Aorta (tissue), 5 donors: ENCODE measurements at regions not wholly inside any gene's neighbourhood (a gene's known extent, or its start where the extent isn't known, plus 50 kb on each side); places are given as distances from the start of the nearest gene placed in this dataset.

ENCODE experiments used
- ATAC-seq: fragments of 200-7000 bp; cut with Tn5 transposase; one replicate; pipeline ENCODE4 v1.9.1; 2022; ENCODE audit warnings: moderate library complexity; ENCODE audit not compliant: low FRiP score
- DNase-seq, 2 donors: peaks; one replicate each; pipeline ENCODE4 v3.0.0-alpha.2; 2020
- H3K27ac ChIP-seq, 2 donors: one replicate each; pipeline ENCODE4 v1.5.1; 2013; ENCODE audit warnings: low read length in 2 of 2, mild to moderate bottlenecking in 2 of 2, moderate library complexity in 2 of 2, control low read depth in 1 of 2, inconsistent platforms in 1 of 2, low read depth in 1 of 2
- H3K27me3 ChIP-seq, 2 donors: one replicate each; pipeline ENCODE4 v1.6.1; 2013; ENCODE audit warnings: control low read depth in 1 of 2, low read length in 1 of 2, mild to moderate bottlenecking in 1 of 2, moderate library complexity in 1 of 2; ENCODE audit not compliant: insufficient read depth in 2 of 2, control insufficient read depth in 1 of 2
- H3K36me3 ChIP-seq, 2 donors: one replicate each; pipeline ENCODE4 v1.6.1; 2013; ENCODE audit warnings: control low read depth in 1 of 2, low read length in 1 of 2, mild to moderate bottlenecking in 1 of 2; ENCODE audit not compliant: insufficient read depth in 2 of 2, control insufficient read depth in 1 of 2
- H3K4me1 ChIP-seq, 2 donors: one replicate each; pipeline ENCODE4 v1.6.1; 2013; ENCODE audit warnings: low read length in 2 of 2, control low read depth in 1 of 2, mild to moderate bottlenecking in 1 of 2, moderate library complexity in 1 of 2; ENCODE audit not compliant: insufficient read depth in 2 of 2, control insufficient read depth in 1 of 2
- H3K4me3 ChIP-seq, 2 donors: one replicate each; pipeline ENCODE4 v1.5.1; 2013; ENCODE audit warnings: low read length in 2 of 2, control low read depth in 1 of 2, mild to moderate bottlenecking in 1 of 2
- H3K9me3 ChIP-seq: one replicate; pipeline ENCODE4 v1.6.1; 2013; ENCODE audit warnings: mild to moderate bottlenecking, low read length; ENCODE audit not compliant: control insufficient read depth
- WGBS, 2 donors: extraction: QIAGEN DNeasy Blood & Tissue Kit; methylation state at CpG; one replicate each; pipeline ENCODE4 v1.1.7; 2013; 5-methylcytosine and 5-hydroxymethylcytosine counted together
- intact Hi-C, 2 donors: fragments of 100-400 bp; cut with DNase I; formaldehyde crosslinking; loops; one replicate each; pipeline versions ENCODE4 v1.14.2 to v1.15.0; 2022
- donor health status: healthy with polysubstance abuse.
- donor health status: Bipolar disorder and iron deficiency.
- donor health status: DM: no; HTN: no; CAD: no.
- donor health status: DM: no; HTN: no; CAD: no.
- donor health status: DM: yes; HTN: yes; CAD: no.

GRCh38 chr1:81144240-81144825 is 656.4 kb upstream of the ADGRL2 start:
- intact Hi-C loops = no loop called here
- no peaks in the 10 kb centered on the region for H3K27me3 ChIP-seq
- no peaks in the 10 kb centered on the region for H3K9me3 ChIP-seq
- DNase-seq (no peak), ATAC-seq (no peak)
- no peak overlapping the region for H3K27ac ChIP-seq
- no peak overlapping the region for H3K4me3 ChIP-seq
- WGBS, 2 donors = 69 to 84% methylated on average over 4 of the region's 4 CpGs
- H3K36me3 ChIP-seq = no peaks in the 10 kb centered on the region
- no peaks in the 10 kb centered on the region for H3K4me1 ChIP-seq

- H3K27me3 ChIP-seq = no peaks in the 10 kb centered on the region
- no peaks in the 10 kb centered on the region for H3K36me3 ChIP-seq
- intact Hi-C loops = no loop called here
- H3K27ac ChIP-seq = no peak overlapping the region
- no peaks in the 10 kb centered on the region for H3K4me1 ChIP-seq
- no peak for DNase-seq
- 99 to 100% methylated on average over 1 of the region's 1 CpG for WGBS, 2 donors
- H3K9me3 ChIP-seq = no peaks in the 10 kb centered on the region
- H3K4me3 ChIP-seq = no peak overlapping the region
- no peak for ATAC-seq
Measured at GRCh38 chr1:81142099-81142826, 658.5 kb upstream of the ADGRL2 start.

GRCh38 chr1:81135524-81135923 is 665.2 kb upstream of the ADGRL2 start:
- no peak for ATAC-seq
- Histone ChIP-seq H3K4me1 (no peaks in the 10 kb centered on the region), H3K36me3 (no peaks in the 10 kb centered on the region), H3K4me3 (no peak overlapping the region), H3K27me3 (no peaks in the 10 kb centered on the region), H3K9me3 (no peaks in the 10 kb centered on the region), H3K27ac (no peak overlapping the region)
- no peak for DNase-seq
- WGBS, 2 donors = 90 to 93% methylated on average over 6 of the region's 6 CpGs
- intact Hi-C loops = no loop called here

- WGBS, 2 donors = 71 to 72% methylated on average over 3 of the region's 3 CpGs
- intact Hi-C loops = no loop called here
Measured at GRCh38 chr1:81129776-81130175, 671.0 kb upstream of the ADGRL2 start.

GRCh38 chr1:81129366-81129765 is 671.4 kb upstream of the ADGRL2 start:
- intact Hi-C loops = no loop called here
- ATAC-seq (no peak), DNase-seq (no peak)
- H3K9me3 ChIP-seq = no peaks in the 10 kb centered on the region
- no peak overlapping the region for H3K27ac ChIP-seq
- H3K36me3 ChIP-seq = no peaks in the 10 kb centered on the region
- WGBS, 2 donors = 58 to 59% methylated on average over 4 of the region's 4 CpGs
- H3K4me1 ChIP-seq = no peaks in the 10 kb centered on the region
- H3K4me3 ChIP-seq = no peak overlapping the region
- no peaks in the 10 kb centered on the region for H3K27me3 ChIP-seq

More at GRCh38 chr1:81129776-81130175, 671.0 kb upstream of the ADGRL2 start:
- DNase-seq (no peak), ATAC-seq (no peak)
- no peak overlapping the region for H3K4me3 ChIP-seq
- H3K27ac ChIP-seq = no peak overlapping the region
- no peaks in the 10 kb centered on the region for H3K4me1 ChIP-seq
- H3K27me3 ChIP-seq = no peaks in the 10 kb centered on the region
- no peaks in the 10 kb centered on the region for H3K9me3 ChIP-seq
- H3K36me3 ChIP-seq = no peaks in the 10 kb centered on the region

GRCh38 chr1:81128079-81128478 is 672.7 kb upstream of the ADGRL2 start:
- WGBS, 2 donors = 98% methylated on average over 1 of the region's 1 CpG
- ATAC-seq = no peak
- H3K4me3 ChIP-seq = no peak overlapping the region
- intact Hi-C loops = no loop called here
- no peaks in the 10 kb centered on the region for H3K4me1 ChIP-seq
- DNase-seq = no peak
- H3K27me3 ChIP-seq = no peaks in the 10 kb centered on the region
- no peaks in the 10 kb centered on the region for H3K36me3 ChIP-seq
- no peaks in the 10 kb centered on the region for H3K9me3 ChIP-seq
- H3K27ac ChIP-seq = no peak overlapping the region

- no peak for DNase-seq
- H3K4me3 ChIP-seq = no peak overlapping the region
- no peak for ATAC-seq
- no peaks in the 10 kb centered on the region for H3K27me3 ChIP-seq
- H3K4me1 ChIP-seq = no peaks in the 10 kb centered on the region
- WGBS, 2 donors = 11 to 12% methylated on average over 3 of the region's 3 CpGs
- intact Hi-C loops = no loop called here
- no peak overlapping the region for H3K27ac ChIP-seq
- no peaks in the 10 kb centered on the region for H3K36me3 ChIP-seq
- no peaks in the 10 kb centered on the region for H3K9me3 ChIP-seq
Measured at GRCh38 chr1:81126989-81127581, 673.6 kb upstream of the ADGRL2 start.

- WGBS, 2 donors = 89 to 92% methylated on average over 4 of the region's 4 CpGs
- ATAC-seq = no peak
- Histone ChIP-seq H3K27me3 (no peaks in the 10 kb centered on the region), H3K9me3 (no peaks in the 10 kb centered on the region), H3K4me1 (no peaks in the 10 kb centered on the region), H3K27ac (no peak overlapping the region), H3K36me3 (no peaks in the 10 kb centered on the region), H3K4me3 (no peak overlapping the region)
- intact Hi-C loops = no loop called here
- no peak for DNase-seq
Measured at GRCh38 chr1:81125672-81126071, 675.1 kb upstream of the ADGRL2 start.

GRCh38 chr1:81121306-81121705 is 679.4 kb upstream of the ADGRL2 start:
- intact Hi-C loops = no loop called here
- no peaks in the 10 kb centered on the region for H3K9me3 ChIP-seq
- H3K4me3 ChIP-seq = no peak overlapping the region
- no peak for ATAC-seq
- H3K27ac ChIP-seq = no peak overlapping the region
- H3K4me1 ChIP-seq = no peaks in the 10 kb centered on the region
- H3K36me3 ChIP-seq = no peaks in the 10 kb centered on the region
- H3K27me3 ChIP-seq = no peaks in the 10 kb centered on the region
- no peak for DNase-seq
- 92 to 93% methylated on average over 5 of the region's 5 CpGs for WGBS, 2 donors
